ENCODE measurements at regions not wholly inside any gene's neighbourhood (a gene's known extent, or its start where the extent isn't known, plus 50 kb on each side); places are given as distances from the start of the nearest gene placed in this dataset.

- no peaks in the 10 kb centered on the region for H3K27me3 ChIP-seq (ENCODE audit: control insufficient read depth in 4 of 4, insufficient read depth in 4 of 4, low read length in 3 of 4)
- no peak overlapping the region for H3K4me3 ChIP-seq (ENCODE audit: low read depth in 1 of 3, low read length in 3 of 3)
- TF ChIP-seq JUND (IDR thresholded peaks at IDR 0.05) = no peak
- TF ChIP-seq GABPA (IDR thresholded peaks at IDR 0.05 in 1 of 2, conservative IDR thresholded peaks at IDR 0.05 in 1 of 2) = no peak
- no peak for TF ChIP-seq EGR1 (IDR thresholded peaks at IDR 0.05; ENCODE audit: low read depth in 2 of 2)
- no peak for TF ChIP-seq HNF4A (conservative IDR thresholded peaks at IDR 0.05)
- TF ChIP-seq, protein P1, sequence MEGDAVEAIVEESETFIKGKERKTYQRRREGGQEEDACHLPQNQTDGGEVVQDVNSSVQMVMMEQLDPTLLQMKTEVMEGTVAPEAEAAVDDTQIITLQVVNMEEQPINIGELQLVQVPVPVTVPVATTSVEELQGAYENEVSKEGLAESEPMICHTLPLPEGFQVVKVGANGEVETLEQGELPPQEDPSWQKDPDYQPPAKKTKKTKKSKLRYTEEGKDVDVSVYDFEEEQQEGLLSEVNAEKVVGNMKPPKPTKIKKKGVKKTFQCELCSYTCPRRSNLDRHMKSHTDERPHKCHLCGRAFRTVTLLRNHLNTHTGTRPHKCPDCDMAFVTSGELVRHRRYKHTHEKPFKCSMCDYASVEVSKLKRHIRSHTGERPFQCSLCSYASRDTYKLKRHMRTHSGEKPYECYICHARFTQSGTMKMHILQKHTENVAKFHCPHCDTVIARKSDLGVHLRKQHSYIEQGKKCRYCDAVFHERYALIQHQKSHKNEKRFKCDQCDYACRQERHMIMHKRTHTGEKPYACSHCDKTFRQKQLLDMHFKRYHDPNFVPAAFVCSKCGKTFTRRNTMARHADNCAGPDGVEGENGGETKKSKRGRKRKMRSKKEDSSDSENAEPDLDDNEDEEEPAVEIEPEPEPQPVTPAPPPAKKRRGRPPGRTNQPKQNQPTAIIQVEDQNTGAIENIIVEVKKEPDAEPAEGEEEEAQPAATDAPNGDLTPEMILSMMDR (IDR thresholded peaks at IDR 0.05; ENCODE audit: low read depth, low read length, missing input control) = no peak
- TF ChIP-seq, protein P2, sequence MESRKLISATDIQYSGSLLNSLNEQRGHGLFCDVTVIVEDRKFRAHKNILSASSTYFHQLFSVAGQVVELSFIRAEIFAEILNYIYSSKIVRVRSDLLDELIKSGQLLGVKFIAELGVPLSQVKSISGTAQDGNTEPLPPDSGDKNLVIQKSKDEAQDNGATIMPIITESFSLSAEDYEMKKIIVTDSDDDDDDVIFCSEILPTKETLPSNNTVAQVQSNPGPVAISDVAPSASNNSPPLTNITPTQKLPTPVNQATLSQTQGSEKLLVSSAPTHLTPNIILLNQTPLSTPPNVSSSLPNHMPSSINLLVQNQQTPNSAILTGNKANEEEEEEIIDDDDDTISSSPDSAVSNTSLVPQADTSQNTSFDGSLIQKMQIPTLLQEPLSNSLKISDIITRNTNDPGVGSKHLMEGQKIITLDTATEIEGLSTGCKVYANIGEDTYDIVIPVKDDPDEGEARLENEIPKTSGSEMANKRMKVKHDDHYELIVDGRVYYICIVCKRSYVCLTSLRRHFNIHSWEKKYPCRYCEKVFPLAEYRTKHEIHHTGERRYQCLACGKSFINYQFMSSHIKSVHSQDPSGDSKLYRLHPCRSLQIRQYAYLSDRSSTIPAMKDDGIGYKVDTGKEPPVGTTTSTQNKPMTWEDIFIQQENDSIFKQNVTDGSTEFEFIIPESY (IDR thresholded peaks at IDR 0.05) = no peak
- TF ChIP-seq NR2F2 (IDR thresholded peaks at IDR 0.05) = no peak
- TF ChIP-seq RAD21 (IDR thresholded peaks at IDR 0.05) = no peak
- no peak for TF ChIP-seq YY1 (IDR thresholded peaks at IDR 0.05)
- no peak for DNase-seq (ENCODE audit: low spot score)
- H3K4me1 ChIP-seq (ENCODE audit: control insufficient read depth in 4 of 4, insufficient read depth in 4 of 4, low read length in 3 of 4) = no peaks in the 10 kb centered on the region
- H3K9me3 ChIP-seq (ENCODE audit: control insufficient read depth in 4 of 4, low read length in 3 of 4) = no peaks in the 10 kb centered on the region
- no peak overlapping the region for H3K9ac ChIP-seq (ENCODE audit: low read depth in 1 of 2, low read length in 2 of 2)
- H3K27ac ChIP-seq (ENCODE audit: low read depth in 1 of 2, low read length in 2 of 2) = no peak overlapping the region
- no peaks in the 10 kb centered on the region for H3K36me3 ChIP-seq (ENCODE audit: control insufficient read depth in 4 of 4, insufficient read depth in 3 of 4, low read depth in 1 of 4, low read length in 3 of 4)
- WGBS = 71% methylated on average over 2 of the region's 2 CpGs
Observed at GRCh38 chr10:4740471-4740870, 85.5 kb upstream of the AKR1E2 start.

GRCh38 chr10:4736608-4737007 lies 89.4 kb upstream of the AKR1E2 start:
- Histone ChIP-seq H3K9me3 (ENCODE audit: control insufficient read depth in 4 of 4, low read length in 3 of 4) (no peaks in the 10 kb centered on the region), H3K27me3 (ENCODE audit: control insufficient read depth in 4 of 4, insufficient read depth in 4 of 4, low read length in 3 of 4) (no peaks in the 10 kb centered on the region), H3K4me1 (ENCODE audit: control insufficient read depth in 4 of 4, insufficient read depth in 4 of 4, low read length in 3 of 4) (no peaks in the 10 kb centered on the region), H3K27ac (ENCODE audit: low read depth in 1 of 2, low read length in 2 of 2) (no peak overlapping the region), H3K36me3 (ENCODE audit: control insufficient read depth in 4 of 4, insufficient read depth in 3 of 4, low read depth in 1 of 4, low read length in 3 of 4) (no peaks in the 10 kb centered on the region), H3K4me3 (ENCODE audit: low read depth in 1 of 3, low read length in 3 of 3) (no peak overlapping the region), H3K9ac (ENCODE audit: low read depth in 1 of 2, low read length in 2 of 2) (no peak overlapping the region)
- TF ChIP-seq RXRA (IDR thresholded peaks at IDR 0.05) (no peak), FOXA1 (IDR thresholded peaks at IDR 0.05) (no peak), TAF1 (conservative IDR thresholded peaks at IDR 0.05) (no peak), YY1 (IDR thresholded peaks at IDR 0.05) (no peak), EGR1 (IDR thresholded peaks at IDR 0.05; ENCODE audit: low read depth in 2 of 2) (no peak), REST (IDR thresholded peaks at IDR 0.05) (no peak), HNF4G (IDR thresholded peaks at IDR 0.05) (no peak), SP1 (IDR thresholded peaks at IDR 0.05) (no peak), RAD21 (IDR thresholded peaks at IDR 0.05) (no peak), FOXA2 (IDR thresholded peaks at IDR 0.05) (no peak), NR2F2 (IDR thresholded peaks at IDR 0.05) (no peak), GABPA (IDR thresholded peaks at IDR 0.05 in 1 of 2, conservative IDR thresholded peaks at IDR 0.05 in 1 of 2) (no peak), HNF4A (conservative IDR thresholded peaks at IDR 0.05) (no peak), JUND (IDR thresholded peaks at IDR 0.05) (no peak), ATF3 (IDR thresholded peaks at IDR 0.05) (no peak)
- TF ChIP-seq, protein P2 (IDR thresholded peaks at IDR 0.05) = no peak
- TF ChIP-seq, protein P1 (IDR thresholded peaks at IDR 0.05; ENCODE audit: low read depth, low read length, missing input control) = no peak
- TF ChIP-seq, protein P3, sequence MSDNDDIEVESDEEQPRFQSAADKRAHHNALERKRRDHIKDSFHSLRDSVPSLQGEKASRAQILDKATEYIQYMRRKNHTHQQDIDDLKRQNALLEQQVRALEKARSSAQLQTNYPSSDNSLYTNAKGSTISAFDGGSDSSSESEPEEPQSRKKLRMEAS (IDR thresholded peaks at IDR 0.05) = no peak
- 57% methylated on average over 5 of the region's 5 CpGs for WGBS
- no peak for DNase-seq (ENCODE audit: low spot score)

Measured in liver (tissue), 8 donors.